ENCODE measurements at regions not wholly inside any gene's neighbourhood (a gene's known extent, or its start where the extent isn't known, plus 50 kb on each side); places are given as distances from the start of the nearest gene placed in this dataset.

GRCh38 chr5:101664071-101664791 lies 631.9 kb downstream of the SLCO4C1 start:
- Histone ChIP-seq H3K79me2 (ENCODE audit: low read length) (no peaks in the 10 kb centered on the region), H3K27ac (ENCODE audit: low read length) (no peak overlapping the region), H3K9ac (ENCODE audit: low read length) (no peak overlapping the region), H2AFZ (ENCODE audit: low read depth, low read length) (no peak overlapping the region; the same call in 1 of the 2 replicates), H3K36me3 (replicated peaks; ENCODE audit: low read depth, low read length) (no peaks in the 10 kb centered on the region), H4K20me1 (ENCODE audit: insufficient read depth, low read length) (no peaks in the 10 kb centered on the region), H3K27me3 (ENCODE audit: low read depth, low read length) (no peaks in the 10 kb centered on the region), H3K9me3 (ENCODE audit: insufficient read depth, low read length) (no peaks in the 10 kb centered on the region), H3K4me3 (ENCODE audit: low read length) (no peak overlapping the region), H3K4me1 (ENCODE audit: low read length) (no peaks in the 10 kb centered on the region), H3K4me2 (ENCODE audit: low read length) (no peak overlapping the region)
- TF ChIP-seq EZH2phosphoT487 (IDR thresholded peaks at IDR 0.05; ENCODE audit: low read depth) (no peak), CTCF (IDR thresholded peaks at IDR 0.05; ENCODE audit: low read depth, low read length) (no peak)

- no peaks in the 10 kb centered on the region for H3K79me2 ChIP-seq (ENCODE audit: low read length)
- H2AFZ ChIP-seq (ENCODE audit: low read depth, low read length), result no peak overlapping the region; the same call in 1 of the 2 replicates
- H3K4me1 ChIP-seq (ENCODE audit: low read length), result no peaks in the 10 kb centered on the region
- no peaks in the 10 kb centered on the region for H4K20me1 ChIP-seq (ENCODE audit: insufficient read depth, low read length)
- no peaks in the 10 kb centered on the region for H3K9me3 ChIP-seq (ENCODE audit: insufficient read depth, low read length)
- H3K9ac ChIP-seq (ENCODE audit: low read length), result no peak overlapping the region
- H3K4me2 ChIP-seq (ENCODE audit: low read length), result no peak overlapping the region
- H3K36me3 ChIP-seq (replicated peaks; ENCODE audit: low read depth, low read length), result no peaks in the 10 kb centered on the region
- no peak for TF ChIP-seq EZH2phosphoT487 (IDR thresholded peaks at IDR 0.05; ENCODE audit: low read depth)
- no peak for TF ChIP-seq CTCF (IDR thresholded peaks at IDR 0.05; ENCODE audit: low read depth, low read length)
- H3K27ac ChIP-seq (ENCODE audit: low read length), result no peak overlapping the region
- no peak overlapping the region for H3K4me3 ChIP-seq (ENCODE audit: low read length)
- H3K27me3 ChIP-seq (ENCODE audit: low read depth, low read length), result no peaks in the 10 kb centered on the region
These were observed 632.5 kb downstream of the SLCO4C1 start for GRCh38 chr5:101663543-101663942.

GRCh38 chr5:101662263-101662662 lies 633.8 kb downstream of the SLCO4C1 start:
- TF ChIP-seq EZH2phosphoT487 (IDR thresholded peaks at IDR 0.05; ENCODE audit: low read depth) (no peak), CTCF (IDR thresholded peaks at IDR 0.05; ENCODE audit: low read depth, low read length) (no peak)
- Histone ChIP-seq H3K4me1 (ENCODE audit: low read length) (no peaks in the 10 kb centered on the region), H3K27me3 (ENCODE audit: low read depth, low read length) (no peaks in the 10 kb centered on the region), H3K9me3 (ENCODE audit: insufficient read depth, low read length) (no peaks in the 10 kb centered on the region), H3K27ac (ENCODE audit: low read length) (no peak overlapping the region), H3K79me2 (ENCODE audit: low read length) (no peaks in the 10 kb centered on the region), H3K36me3 (replicated peaks; ENCODE audit: low read depth, low read length) (no peaks in the 10 kb centered on the region), H3K4me3 (ENCODE audit: low read length) (no peak overlapping the region), H4K20me1 (ENCODE audit: insufficient read depth, low read length) (no peaks in the 10 kb centered on the region), H2AFZ (ENCODE audit: low read depth, low read length) (no peak overlapping the region), H3K9ac (ENCODE audit: low read length) (no peak overlapping the region), H3K4me2 (ENCODE audit: low read length) (no peak overlapping the region)

- Histone ChIP-seq H3K4me3 (ENCODE audit: low read length) (no peak overlapping the region), H2AFZ (ENCODE audit: low read depth, low read length) (no peak overlapping the region), H3K27me3 (ENCODE audit: low read depth, low read length) (no peaks in the 10 kb centered on the region), H3K36me3 (replicated peaks; ENCODE audit: low read depth, low read length) (no peaks in the 10 kb centered on the region), H3K9ac (ENCODE audit: low read length) (no peak overlapping the region), H3K79me2 (ENCODE audit: low read length) (no peaks in the 10 kb centered on the region), H3K4me1 (ENCODE audit: low read length) (no peaks in the 10 kb centered on the region), H3K9me3 (ENCODE audit: insufficient read depth, low read length) (no peaks in the 10 kb centered on the region), H3K4me2 (ENCODE audit: low read length) (no peak overlapping the region), H3K27ac (ENCODE audit: low read length) (no peak overlapping the region), H4K20me1 (ENCODE audit: insufficient read depth, low read length) (no peaks in the 10 kb centered on the region)
- no peak for TF ChIP-seq CTCF (IDR thresholded peaks at IDR 0.05; ENCODE audit: low read depth, low read length)
- no peak for TF ChIP-seq EZH2phosphoT487 (IDR thresholded peaks at IDR 0.05; ENCODE audit: low read depth)
These were observed 637.7 kb downstream of the SLCO4C1 start for GRCh38 chr5:101658433-101658832.

All from OCI-LY3 (cell line).